ENCODE measurements at regions not wholly inside any gene's neighbourhood (a gene's known extent, or its start where the extent isn't known, plus 50 kb on each side); places are given as distances from the start of the nearest gene placed in this dataset.
"Not testable (repeated sequence)": the region's sequence is repeated elsewhere in the genome, so short reads cannot be mapped to it uniquely, and the experiment has no call there.

DNA sequence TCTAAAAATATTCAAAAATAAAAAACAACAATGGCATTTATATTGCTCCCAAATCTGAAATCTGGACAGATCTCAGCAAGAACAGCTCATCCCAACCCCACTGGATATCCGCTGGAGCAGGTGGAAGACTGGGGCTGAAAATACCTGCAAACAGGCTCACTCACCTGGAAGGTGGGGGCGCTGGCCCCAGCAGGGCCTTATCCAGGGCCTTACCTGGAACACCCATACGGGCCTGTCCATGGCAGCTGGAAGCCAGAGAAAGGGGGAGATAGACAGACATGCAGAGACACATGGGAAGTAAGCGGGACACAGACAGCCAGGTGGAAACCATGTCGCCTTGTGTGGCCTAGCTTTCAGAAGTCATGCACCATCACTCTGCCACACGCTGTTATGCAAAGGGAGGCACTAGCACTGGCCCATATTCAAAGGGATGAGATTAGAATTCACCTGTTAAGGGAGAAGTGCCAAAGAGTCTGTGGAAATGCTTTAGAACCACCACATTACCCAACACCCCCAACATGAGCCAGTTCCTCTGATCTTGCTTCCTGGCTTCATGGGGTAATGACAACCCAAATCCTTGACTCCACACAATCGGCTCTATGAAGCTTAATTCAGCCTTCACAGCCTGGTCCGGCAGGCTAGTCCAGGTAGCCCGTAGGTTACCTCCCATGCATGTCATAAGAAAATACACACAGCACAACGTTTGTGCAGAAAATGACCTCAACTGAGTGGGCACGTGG lies 99.0 kb upstream of the CDYL start:
- no peak for DNase-seq (ENCODE audit: low read depth)

DNA sequence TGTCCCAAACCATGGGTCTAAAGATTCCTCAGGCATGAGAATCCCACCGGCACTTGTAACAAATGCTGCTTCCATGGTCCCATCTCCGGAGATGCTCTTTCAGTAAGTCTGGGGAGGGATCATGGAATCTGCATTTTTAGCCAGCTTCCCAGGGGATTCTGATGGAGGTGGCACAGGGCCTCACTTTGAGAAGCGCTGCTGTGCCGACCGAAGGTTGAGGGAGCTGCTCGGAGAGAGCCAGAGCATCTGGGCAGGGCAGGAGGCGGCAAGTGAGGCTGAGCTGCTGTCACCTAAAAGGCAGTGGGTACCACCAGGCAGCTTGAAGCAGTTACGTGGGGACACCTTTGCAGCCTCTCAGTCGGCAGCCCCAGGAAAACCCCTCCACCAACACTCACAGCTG lies 100.2 kb upstream of the CDYL start:
- no peak for DNase-seq (ENCODE audit: low read depth)

DNA sequence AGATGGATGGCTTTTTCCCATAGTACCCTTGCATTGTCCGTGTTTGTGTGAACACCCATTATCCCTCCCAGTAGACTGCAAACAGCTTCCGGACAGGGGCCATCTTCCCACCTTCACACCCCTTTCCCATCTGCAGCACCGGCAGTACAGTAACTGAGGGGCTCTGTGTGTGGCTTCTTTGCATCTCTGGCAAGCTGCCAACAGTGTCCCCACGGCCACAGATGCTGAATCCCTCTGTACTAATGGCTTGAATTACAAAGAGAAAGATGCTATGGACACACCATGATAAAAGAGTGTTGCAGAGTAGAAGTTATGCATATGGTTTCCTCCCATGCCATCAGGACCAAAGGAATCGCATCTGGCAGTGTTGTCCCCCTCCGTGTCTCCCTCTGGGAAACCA lies 101.1 kb upstream of the CDYL start:
- no peak for DNase-seq (ENCODE audit: low read depth)

DNA sequence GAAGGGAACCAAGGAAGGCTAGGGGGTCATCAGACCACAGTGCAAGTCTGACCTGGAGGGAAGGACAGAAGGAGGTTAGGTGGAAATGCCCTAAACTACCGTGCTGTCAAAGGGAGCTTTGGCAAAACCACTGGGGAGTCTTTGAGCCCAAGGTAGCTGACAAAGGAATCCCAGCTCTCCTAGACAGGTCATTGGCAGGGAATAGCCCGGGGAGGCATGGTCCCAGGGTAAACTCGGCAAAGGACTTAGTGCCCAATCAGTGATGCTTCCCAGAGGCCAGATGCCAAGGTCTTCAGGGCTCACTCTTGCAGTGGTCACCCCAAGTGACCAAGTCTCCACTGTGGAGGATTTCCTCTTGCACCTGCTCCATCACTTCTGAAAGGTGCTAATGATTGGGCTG lies 102.3 kb upstream of the CDYL start:
- no peak for DNase-seq (ENCODE audit: low read depth)

DNA sequence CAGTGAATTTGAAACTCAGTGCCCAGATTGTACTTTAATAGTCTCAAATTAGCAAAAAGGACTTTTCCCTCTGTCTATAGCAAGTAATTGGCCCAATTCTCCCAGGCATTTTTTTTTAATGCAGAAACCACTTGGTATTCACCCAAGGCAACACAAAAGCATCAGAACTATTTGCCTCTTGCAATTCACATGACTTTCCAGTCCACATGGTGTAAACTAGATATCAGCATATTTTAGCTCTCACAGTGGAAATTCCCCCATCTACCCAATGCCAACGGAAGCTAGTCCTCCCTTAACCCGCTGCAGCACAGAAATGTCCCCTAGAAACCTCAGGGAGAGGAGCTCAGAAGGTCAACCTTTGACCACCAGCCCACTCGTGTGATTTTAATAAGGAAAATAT lies 103.4 kb upstream of the CDYL start:
- DNase-seq (ENCODE audit: low read depth) = no peak

DNA sequence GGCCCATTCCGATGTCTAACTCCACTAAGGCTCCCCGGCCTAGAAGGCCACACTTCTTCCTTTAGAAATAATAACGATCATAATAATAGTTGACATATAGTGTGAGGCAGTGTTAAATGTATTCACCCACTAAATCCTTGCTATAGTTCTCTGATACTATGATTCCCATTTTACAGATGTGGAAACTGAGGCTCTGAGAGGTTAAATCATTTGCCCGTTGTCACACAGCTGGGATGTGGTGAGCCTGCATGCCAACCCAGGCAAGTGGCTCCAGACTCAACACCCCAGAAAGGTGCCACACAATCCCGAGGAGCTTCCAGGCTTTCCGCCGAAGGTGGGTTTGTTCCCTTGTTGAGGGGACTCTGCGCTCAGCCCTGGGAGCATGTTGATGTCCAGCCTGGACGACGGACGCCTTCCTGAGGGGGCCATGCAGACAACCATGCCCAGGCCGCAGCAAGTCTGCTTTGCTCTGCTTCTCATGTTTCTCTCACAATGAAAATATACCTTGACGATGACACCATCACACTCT lies 104.6 kb upstream of the CDYL start:
- DNase-seq (ENCODE audit: low read depth) = no peak

DNA sequence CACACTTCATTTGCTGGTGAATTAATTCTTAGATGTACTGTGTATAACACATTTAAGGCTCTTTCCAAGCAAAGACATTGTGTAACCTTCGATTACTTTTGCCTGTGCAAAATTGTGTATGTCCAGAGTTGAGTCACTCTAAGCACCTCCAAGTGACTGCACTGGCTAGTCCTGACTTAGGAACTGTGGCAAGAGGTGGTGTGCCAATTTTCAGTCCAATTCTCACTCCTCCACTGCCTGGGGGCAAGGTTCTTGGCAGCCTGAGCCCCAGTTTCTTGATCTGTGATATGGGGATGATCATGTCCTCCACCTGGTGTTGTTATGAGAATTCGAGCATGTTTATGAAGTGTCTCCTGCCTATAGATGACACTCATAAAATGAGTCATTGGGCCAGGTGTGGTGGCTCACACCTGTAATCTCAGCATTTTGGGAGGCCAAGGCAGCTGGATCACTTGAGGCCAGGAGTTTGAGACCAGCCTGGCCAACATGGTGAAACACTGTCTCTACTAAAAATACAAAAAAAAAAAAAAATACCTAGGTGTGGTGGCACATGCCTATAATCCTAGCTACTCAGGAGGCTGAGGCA lies 105.3 kb upstream of the CDYL start:
- DNase-seq (ENCODE audit: low read depth) = no peak

DNA sequence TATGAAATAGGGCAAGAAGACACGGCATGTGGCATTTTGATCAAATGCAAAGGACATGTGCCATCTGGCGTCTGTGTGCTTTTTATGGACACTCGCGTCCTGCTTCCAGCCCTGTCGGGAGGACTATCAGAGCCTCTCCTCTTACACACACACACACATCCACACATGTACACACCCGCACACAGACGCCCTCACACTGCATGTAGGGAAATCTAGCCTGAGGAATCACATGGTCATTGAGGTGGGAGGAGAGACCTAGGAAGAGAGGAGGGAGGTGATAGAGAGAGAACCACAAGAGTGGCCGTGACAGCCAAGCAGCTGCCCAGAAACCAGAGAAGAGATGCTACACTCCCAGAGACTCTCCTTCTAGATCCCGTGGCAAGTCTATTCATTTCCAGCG lies 105.9 kb upstream of the CDYL start:
- no peak for DNase-seq (ENCODE audit: low read depth)

DNA sequence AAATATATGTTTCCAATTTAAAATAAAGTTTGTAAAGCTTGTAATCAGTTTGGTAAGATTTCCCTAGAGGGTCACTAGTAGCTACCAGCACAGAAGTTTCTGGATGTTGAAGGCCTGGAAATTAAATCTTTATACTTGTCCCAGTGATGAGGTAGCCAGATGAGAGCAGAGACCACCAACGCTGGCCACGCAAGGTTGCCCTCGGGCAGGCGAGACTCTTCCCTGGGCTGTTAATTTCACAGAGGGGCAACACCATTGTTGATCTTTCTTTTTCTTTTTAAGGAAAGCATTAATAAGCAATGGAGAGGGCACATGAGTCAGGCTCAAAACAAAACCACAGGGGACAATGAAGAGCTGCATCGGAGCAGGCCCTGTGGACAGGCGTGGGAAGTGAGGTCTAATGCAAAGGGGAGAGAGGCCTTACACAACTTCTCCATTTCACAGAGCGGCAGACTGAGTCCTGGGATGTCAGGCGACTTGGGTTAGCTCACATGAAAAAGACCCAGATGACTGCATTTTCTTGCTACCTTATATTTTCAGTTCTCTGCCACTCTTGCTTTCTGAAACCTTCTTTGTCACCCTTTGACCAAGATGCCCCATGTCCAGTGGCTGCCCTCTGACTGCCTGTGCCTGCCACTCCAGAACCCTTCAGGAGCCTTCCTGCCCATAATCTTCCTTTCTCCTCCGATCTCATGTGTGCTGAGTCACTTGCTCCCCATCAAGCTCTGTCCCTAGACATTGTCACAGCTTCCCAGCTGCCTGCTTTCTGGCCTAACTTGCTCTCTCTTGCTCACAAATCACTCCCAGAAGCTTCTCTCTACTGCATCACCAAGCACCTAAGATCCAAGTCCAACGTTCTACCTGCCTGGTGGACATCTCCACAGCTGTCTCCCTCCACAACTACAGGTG lies 107.7 kb upstream of the CDYL start:
- no peak for DNase-seq (ENCODE audit: low read depth)

DNA sequence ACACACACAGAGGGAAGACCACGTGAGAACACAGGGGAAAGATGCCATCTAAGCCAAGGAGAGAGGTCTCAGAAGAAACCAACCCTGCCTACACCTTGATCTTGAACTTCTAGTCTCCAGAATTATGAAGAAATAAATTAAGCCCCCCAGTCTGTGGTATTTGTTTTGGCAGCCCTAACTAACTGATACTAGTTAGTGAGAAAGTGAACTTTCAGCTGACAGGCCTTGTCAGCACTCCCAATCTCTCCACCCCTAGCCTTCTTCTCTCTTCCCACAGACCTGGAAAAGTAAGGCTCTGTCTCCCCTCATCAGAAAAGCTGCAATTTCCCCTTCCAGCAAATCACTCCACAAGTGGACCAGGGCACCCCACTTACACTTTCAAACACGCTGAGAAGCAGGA lies 108.6 kb upstream of the CDYL start:
- DNase-seq (ENCODE audit: low read depth) = no peak

DNA sequence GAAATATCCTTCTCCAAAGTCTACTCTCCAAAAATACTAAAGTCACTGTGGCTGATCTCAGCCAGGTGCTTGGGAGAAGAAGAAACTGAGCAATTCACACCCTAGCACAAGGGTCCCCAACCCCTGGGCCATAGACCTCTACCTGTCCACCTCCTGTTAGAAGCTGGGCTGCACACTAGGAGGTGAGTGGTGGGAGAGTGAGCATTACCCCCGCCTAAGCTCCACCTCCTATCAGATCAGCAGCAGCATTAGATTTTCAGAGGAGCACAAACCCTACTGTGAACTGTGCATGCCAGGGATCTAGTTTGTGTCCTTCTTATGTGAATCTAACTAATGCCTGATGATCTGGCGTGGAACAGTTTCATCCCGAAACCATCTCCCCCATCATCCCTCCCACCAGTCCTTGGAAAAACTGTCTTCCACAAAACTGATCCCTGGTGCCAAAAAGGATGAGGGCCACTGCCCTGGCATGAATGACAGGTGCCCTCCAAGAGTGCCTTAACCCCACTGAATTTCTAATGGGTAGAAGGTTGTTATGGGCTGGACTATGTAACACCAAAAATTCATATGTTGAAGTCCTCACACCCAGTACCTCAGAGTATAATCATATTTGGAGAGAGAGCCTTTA lies 109.2 kb upstream of the CDYL start:
- no peak for DNase-seq (ENCODE audit: low read depth)

DNA sequence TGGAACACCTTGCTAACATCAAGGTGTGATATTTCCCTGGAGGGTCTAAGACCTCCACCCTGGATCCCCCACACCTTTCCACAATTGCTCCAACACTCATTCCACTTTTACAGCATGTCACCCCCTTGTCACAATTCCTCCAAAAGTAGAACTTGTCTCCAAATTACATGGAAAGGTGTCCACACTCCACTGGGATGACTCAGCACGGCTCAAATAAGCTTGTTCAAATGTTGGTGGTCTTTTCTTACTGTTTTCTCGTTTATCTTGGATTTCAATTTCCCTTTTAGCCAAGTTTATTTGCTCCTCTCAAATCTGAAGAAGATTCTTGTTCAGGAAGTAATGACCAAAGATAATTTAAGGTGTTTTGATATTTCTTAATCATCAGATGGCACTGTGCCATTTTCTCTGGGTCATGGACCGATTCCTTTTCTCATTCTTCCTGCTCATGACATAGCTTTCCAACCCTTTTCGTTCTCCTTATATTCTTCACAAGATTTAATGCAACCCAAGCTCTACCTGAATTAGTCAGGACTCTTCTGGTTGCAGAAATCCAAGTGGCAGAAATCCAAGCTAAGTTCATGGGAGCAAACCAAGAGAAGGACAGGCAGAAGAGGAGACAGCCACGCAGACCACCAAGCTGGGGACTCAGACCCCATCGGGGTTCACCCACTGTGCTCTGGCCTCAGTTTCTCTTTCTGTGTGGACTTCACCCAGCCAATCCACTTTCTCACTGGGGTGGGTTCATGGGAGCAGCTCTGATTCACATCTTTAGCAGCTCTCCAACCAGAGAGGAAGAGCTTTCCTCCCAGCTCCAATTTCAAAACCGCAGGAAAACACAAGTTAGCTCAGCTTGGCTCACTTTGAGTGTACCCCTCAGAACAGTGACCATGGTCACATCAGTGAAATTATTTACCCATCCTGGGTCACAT lies 110.5 kb upstream of the CDYL start:
- no peak for DNase-seq (ENCODE audit: low read depth)

DNA sequence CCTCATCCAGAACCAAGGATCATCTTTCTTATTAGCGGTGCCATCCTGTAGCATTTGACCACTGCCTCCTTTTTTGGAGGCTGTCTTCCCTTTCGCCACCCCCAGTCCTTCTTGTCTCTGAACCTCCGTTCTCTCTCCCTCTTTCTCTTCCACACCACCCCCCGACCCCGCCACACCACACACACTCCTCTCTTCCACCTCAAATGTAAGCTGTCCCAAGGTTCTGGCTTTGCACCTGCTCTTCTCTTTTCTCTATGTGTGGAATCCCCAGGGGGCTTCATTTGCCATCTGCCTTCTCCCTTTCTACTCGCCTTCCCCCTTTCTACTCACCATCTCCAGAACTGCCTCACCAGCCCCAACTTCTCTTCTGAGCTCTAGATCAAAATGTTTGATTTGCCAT lies 111.3 kb upstream of the CDYL start:
- no peak for DNase-seq (ENCODE audit: low read depth)

DNA sequence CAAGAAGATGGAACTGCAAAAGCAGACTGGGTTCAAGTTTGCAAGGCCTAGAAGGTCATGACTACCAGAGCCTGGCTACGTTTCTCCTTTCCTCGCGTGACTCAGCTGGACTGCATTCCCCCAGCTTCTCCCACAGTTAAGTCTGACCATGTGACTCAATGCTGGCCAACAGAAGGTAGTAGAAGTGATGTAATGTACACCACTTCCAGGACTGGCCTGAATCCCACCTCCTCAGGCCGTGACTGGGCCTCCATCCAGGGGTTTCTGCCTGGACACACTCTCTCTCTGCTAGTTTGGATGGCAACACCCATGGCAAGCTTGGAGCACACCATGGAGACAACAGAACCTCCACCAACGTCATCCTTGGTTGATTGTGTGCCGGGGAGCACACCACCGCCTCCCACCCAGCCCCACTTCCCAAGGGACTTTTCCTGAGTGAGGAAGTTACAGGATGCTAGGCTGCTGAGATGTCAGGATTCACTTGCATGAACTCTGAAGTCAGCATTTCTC lies 112.0 kb upstream of the CDYL start:
- no peak for DNase-seq (ENCODE audit: low read depth)

DNA sequence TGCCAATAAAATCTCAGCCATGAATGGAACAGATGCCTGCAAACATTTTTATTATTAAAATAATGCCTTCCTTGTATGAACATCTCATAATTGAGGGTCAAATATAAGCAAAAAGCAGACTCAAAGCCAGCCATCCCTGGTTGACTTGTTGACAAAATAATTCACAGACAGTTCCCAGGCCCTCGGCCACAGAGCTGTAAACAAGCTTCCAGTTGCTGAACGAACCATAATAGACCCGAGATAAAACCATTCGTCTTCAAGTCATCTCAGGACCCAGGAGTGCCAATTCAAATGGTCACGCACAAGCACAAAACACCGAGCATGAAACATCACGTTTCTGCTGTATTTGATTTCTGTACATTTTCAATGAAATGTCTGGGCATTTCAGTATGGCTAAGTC lies 113.3 kb upstream of the CDYL start:
- no peak for DNase-seq (ENCODE audit: low read depth)

DNA sequence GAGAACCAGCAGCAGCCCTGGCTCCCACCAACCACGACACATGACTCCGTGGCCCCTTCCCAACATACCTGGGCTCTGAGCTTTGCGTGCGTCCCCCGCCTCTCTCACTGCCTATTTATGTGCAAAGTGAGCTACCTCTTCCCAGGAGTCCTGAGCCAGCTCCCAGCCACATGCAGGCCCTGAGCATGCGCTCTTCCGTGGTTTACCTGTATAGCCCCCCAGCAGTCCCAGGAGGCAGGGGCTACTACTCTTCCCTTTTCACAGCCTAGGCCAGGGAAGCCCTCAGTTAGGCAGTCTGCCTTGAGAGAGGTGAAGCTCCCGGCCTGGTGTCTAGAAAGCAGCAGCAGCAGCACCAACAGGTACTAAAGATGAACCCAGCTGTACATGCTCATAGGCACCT lies 114.8 kb upstream of the CDYL start:
- DNase-seq (ENCODE audit: low read depth) = no peak

DNA sequence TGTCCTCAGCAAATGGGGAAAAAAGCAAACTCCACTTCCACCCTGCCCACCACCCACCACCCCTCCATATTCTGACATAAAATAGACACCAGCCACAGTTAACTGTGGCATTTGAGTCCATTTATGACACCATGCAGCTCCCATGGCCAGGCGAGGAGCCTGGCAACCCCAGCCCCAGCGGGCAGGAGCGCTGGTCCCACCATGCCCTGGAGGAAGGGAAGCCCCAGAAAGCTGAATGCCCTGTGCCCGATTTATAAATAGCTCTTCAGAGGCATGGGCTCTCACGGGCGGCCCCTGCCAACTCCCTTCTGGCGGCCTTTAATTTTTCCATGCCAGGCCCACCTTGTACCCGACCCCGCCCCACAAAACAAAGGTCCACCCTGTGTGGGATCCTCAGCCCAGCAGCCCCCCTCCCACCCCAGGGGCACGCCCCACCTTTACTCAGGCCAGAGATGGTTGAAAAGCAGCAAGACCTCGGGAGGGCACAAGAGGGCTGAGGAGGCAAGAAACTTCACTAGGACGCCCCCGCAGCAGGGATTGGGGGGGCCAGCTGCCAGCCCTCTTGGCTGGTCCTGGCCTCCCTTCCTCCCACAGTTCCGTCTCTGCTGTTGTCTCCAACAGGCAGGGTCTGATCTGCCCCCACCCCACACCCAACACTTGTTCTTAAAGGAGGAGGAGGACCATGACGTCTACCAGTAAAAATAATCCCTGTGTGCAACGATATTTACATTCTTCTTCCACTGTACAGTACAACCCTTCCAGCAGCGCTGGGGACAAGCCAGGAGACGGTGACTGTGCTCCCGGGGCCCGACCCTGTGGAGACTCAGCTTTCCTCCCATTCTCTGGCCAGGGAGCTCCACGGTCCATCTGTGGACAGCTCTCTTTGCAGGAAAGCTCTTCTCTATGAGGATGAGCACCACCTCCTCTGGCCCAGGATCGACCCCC lies 115.6 kb upstream of the CDYL start:
- no peak for DNase-seq (ENCODE audit: low read depth)

DNA sequence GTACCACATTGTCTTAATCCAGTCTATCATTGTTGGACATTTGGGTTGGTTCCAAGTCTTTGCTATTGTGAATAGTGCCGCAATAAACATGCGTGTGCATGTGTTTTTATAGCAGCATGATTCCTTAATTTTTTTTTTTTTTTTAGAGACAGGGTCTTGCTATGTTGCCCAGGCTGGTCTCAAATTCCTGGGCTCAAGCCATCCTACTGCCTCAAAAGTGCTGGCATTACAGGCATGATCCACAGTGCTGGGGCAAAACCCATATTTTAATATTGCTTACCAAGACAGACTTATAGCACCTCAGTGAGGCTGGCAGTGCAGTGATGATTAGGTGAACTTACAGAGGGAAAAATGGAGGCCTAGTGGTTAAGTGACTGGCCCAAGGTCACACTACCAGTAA lies 116.5 kb upstream of the CDYL start:
- DNase-seq (ENCODE audit: low read depth) = not testable (repeated sequence)

DNA sequence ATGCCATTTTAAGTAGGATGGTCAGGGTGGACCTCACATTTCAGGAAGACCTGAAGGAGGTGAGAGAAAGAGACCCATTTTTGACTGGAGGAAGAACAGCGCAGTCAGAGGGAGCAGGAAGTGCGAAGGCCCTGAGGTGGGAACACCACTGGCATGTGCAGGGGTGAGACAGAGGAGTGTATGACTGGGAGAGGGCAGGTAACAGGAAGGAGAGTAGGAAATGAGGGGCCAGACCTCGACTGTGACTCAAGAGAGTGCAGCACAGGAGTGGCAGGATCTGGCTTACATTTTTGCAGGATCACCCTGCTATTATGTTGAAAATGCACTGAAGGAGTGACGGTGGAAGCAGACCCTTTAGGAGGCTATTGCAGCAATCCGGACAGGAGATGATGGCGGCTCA lies 117.7 kb upstream of the CDYL start:
- no peak for DNase-seq (ENCODE audit: low read depth)

DNA sequence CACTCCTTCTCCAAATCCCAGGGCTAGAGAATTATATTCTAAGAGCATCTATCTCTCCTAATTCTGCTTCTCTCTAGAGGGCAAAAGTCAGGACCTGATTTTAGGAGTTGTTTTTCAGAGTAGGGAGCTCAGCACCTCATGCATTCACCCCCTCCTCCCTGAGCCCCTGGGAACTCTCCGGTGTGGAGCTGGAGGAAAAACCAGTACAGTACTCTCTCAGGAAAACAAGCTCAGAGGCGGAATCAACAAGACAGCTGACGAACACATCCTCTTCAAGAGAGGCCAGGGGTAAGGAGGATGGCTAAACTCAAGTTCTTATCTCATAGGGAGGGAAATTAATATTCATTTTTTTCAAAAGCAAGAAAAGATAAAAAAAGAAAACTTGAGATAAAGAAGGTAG lies 120.1 kb upstream of the CDYL start:
- DNase-seq (ENCODE audit: low read depth) = no peak

Measured in activated gamma-delta T cell treated with anti-CD3 and anti-CD28 coated beads, Interleukin-2, amount 50 U/mL, for 16 hours (primary cell).